Activated CD4-positive, alpha-beta T cell treated with anti-CD3 and anti-CD28 coated beads, Interleukin-2, Interleukin-4, amounts not matched to agents 100 ng/mL and 50 ng/mL, durations not matched to agents 16 hours and 8 hours (primary cell): ENCODE measurements at regions not wholly inside any gene's neighbourhood (a gene's known extent, or its start where the extent isn't known, plus 50 kb on each side); places are given as distances from the start of the nearest gene placed in this dataset.

Source experiments
- DNase-seq: peaks from one replicate; pipeline ENCODE4 v3.0.0-alpha.2; 2020; ENCODE audit warnings: low spot score

GRCh38 chr2:2993172-2993692 is 384.4 kb downstream of the EIPR1 start:
- no peak for DNase-seq

GRCh38 chr2:2992634-2993033 is 385.0 kb downstream of the EIPR1 start:
- DNase-seq, result no peak

GRCh38 chr2:2985020-2985419 is 392.6 kb downstream of the EIPR1 start:
- DNase-seq, result no peak

GRCh38 chr2:2981000-2981399 is 396.6 kb downstream of the EIPR1 start:
- DNase-seq, result no peak

- no peak for DNase-seq
Measured at GRCh38 chr2:2974982-2975381, 402.6 kb downstream of the EIPR1 start.

GRCh38 chr2:2960441-2961133 is 417.0 kb downstream of the EIPR1 start:
- no peak for DNase-seq

GRCh38 chr2:2950403-2950952 is 427.1 kb downstream of the EIPR1 start:
- DNase-seq, result no peak

GRCh38 chr2:2947406-2947805 is 430.2 kb downstream of the EIPR1 start:
- no peak for DNase-seq

- DNase-seq, result no peak
Measured at GRCh38 chr2:2942906-2943305, 434.7 kb downstream of the EIPR1 start.

GRCh38 chr2:2942225-2942624 is 435.4 kb downstream of the EIPR1 start:
- DNase-seq, result no peak

- no peak for DNase-seq
Measured at GRCh38 chr2:2941205-2941604, 436.4 kb downstream of the EIPR1 start.

GRCh38 chr2:2940702-2941101 is 436.9 kb downstream of the EIPR1 start:
- DNase-seq, result no peak

- no peak for DNase-seq
Measured at GRCh38 chr2:2940061-2940460, 437.6 kb downstream of the EIPR1 start.

- no peak for DNase-seq
Measured at GRCh38 chr2:2939078-2939795, 438.4 kb downstream of the EIPR1 start.

GRCh38 chr2:2938481-2938880 is 439.1 kb downstream of the EIPR1 start:
- DNase-seq, result no peak

- no peak for DNase-seq
Measured at GRCh38 chr2:2935445-2936149, 442.0 kb downstream of the EIPR1 start.

- DNase-seq, result no peak
Measured at GRCh38 chr2:2933426-2933825, 444.2 kb downstream of the EIPR1 start.

GRCh38 chr2:2932692-2933305 is 444.8 kb downstream of the EIPR1 start:
- DNase-seq, result no peak

- no peak for DNase-seq
Measured at GRCh38 chr2:2932189-2932588, 445.4 kb downstream of the EIPR1 start.

- DNase-seq, result no peak
Measured at GRCh38 chr2:2931318-2932075, 446.1 kb downstream of the EIPR1 start.

- no peak for DNase-seq
Measured at GRCh38 chr2:2930841-2931240, 446.8 kb downstream of the EIPR1 start.

- DNase-seq, result no peak
Measured at GRCh38 chr2:2926858-2927175, 450.8 kb downstream of the EIPR1 start.
